ENCODE measurements at regions not wholly inside any gene's neighbourhood (a gene's known extent, or its start where the extent isn't known, plus 50 kb on each side); places are given as distances from the start of the nearest gene placed in this dataset.
A peak's percentile ranks its signal among the peaks of the same experiment; 100 is the strongest.

- DNase-seq (no peak), ATAC-seq (ENCODE audit: low read depth in 2 of 2) (no peak)
- no peaks in the 10 kb centered on the region for H3K4me1 ChIP-seq (ENCODE audit: control insufficient read depth, insufficient read depth, low read length, poor library complexity, severe bottlenecking)
- H3K36me3 ChIP-seq (ENCODE audit: control insufficient read depth, insufficient read depth, low read length): no peaks in the 10 kb centered on the region
- H3K4me3 Mint-ChIP-seq: no peak overlapping the region
- H3K9me3 ChIP-seq (ENCODE audit: control insufficient read depth in 2 of 2, low read length in 2 of 2): no peaks in the 10 kb centered on the region
- H3K9me3 Mint-ChIP-seq: peaks cover 2 to 8% (median 3%) of the 10 kb centered on the region in 7 donors
- peaks cover 4 to 12% (median 10%) of the 10 kb centered on the region in 4 donors for H3K4me1 Mint-ChIP-seq
- H3K4me3 ChIP-seq (ENCODE audit: low read depth, low read length): no peak overlapping the region
- H3K27ac ChIP-seq (ENCODE audit: insufficient read depth, low read length, poor library complexity, severe bottlenecking): no peak overlapping the region
- H3K27me3 Mint-ChIP-seq: no peaks in the 10 kb centered on the region
- no peaks in the 10 kb centered on the region for H3K27me3 ChIP-seq (ENCODE audit: control insufficient read depth, insufficient read depth, low read length)
- H3K36me3 Mint-ChIP-seq: no peaks in the 10 kb centered on the region
- no peak overlapping the region for H3K27ac Mint-ChIP-seq
Measured at GRCh38 chr3:106215047-106215446, 346.2 kb upstream of the CBLB start.

GRCh38 chr3:106217745-106218144 is 348.9 kb upstream of the CBLB start:
- no peak for ATAC-seq (ENCODE audit: low read depth in 2 of 2)
- H3K36me3 Mint-ChIP-seq: no peaks in the 10 kb centered on the region
- peaks cover 2 to 8% (median 5%) of the 10 kb centered on the region in 4 donors for H3K4me1 Mint-ChIP-seq

GRCh38 chr3:106227068-106227467 is 358.3 kb upstream of the CBLB start:
- Histone ChIP-seq H3K9me3 (ENCODE audit: control insufficient read depth in 2 of 2, low read length in 2 of 2) (no peaks in the 10 kb centered on the region), H3K27ac (ENCODE audit: insufficient read depth, low read length, poor library complexity, severe bottlenecking) (no peak overlapping the region), H3K27me3 (ENCODE audit: control insufficient read depth, insufficient read depth, low read length) (no peaks in the 10 kb centered on the region), H3K4me3 (ENCODE audit: low read depth, low read length) (no peak overlapping the region), H3K36me3 (ENCODE audit: control insufficient read depth, insufficient read depth, low read length) (no peaks in the 10 kb centered on the region), H3K4me1 (ENCODE audit: control insufficient read depth, insufficient read depth, low read length, poor library complexity, severe bottlenecking) (peaks cover 3% of the 10 kb centered on the region)
- H3K27ac Mint-ChIP-seq: peak overlapping the region in 1 of 3 donors; percentile 40
- H3K36me3 Mint-ChIP-seq: peaks cover 4% of the 10 kb centered on the region
- DNase-seq (no peak), ATAC-seq (ENCODE audit: low read depth in 2 of 2) (no peak)
- H3K9me3 Mint-ChIP-seq: peaks cover 0 to 14% (median 8%) of the 10 kb centered on the region in 7 donors
- peaks cover 11 to 26% (median 18%) of the 10 kb centered on the region in 4 donors for H3K4me1 Mint-ChIP-seq
- no peak overlapping the region for H3K4me3 Mint-ChIP-seq
- H3K27me3 Mint-ChIP-seq: no peaks in the 10 kb centered on the region

More at GRCh38 chr3:106217745-106218144, 348.9 kb upstream of the CBLB start:
- no peak overlapping the region for H3K4me3 Mint-ChIP-seq
- peaks cover 2 to 26% (median 17%) of the 10 kb centered on the region in 7 donors for H3K9me3 Mint-ChIP-seq
- no peak for DNase-seq
- Histone ChIP-seq H3K9me3 (ENCODE audit: control insufficient read depth in 2 of 2, low read length in 2 of 2) (no peaks in the 10 kb centered on the region), H3K27me3 (ENCODE audit: control insufficient read depth, insufficient read depth, low read length) (no peaks in the 10 kb centered on the region), H3K27ac (ENCODE audit: insufficient read depth, low read length, poor library complexity, severe bottlenecking) (no peak overlapping the region), H3K4me1 (ENCODE audit: control insufficient read depth, insufficient read depth, low read length, poor library complexity, severe bottlenecking) (no peaks in the 10 kb centered on the region), H3K36me3 (ENCODE audit: control insufficient read depth, insufficient read depth, low read length) (no peaks in the 10 kb centered on the region), H3K4me3 (ENCODE audit: low read depth, low read length) (no peak overlapping the region)
- H3K27ac Mint-ChIP-seq: no peak overlapping the region
- H3K27me3 Mint-ChIP-seq: no peaks in the 10 kb centered on the region

GRCh38 chr3:106228271-106228670 is 359.5 kb upstream of the CBLB start:
- H3K4me3 Mint-ChIP-seq: no peak overlapping the region
- no peak overlapping the region for H3K27ac ChIP-seq (ENCODE audit: insufficient read depth, low read length, poor library complexity, severe bottlenecking)
- H3K36me3 Mint-ChIP-seq: no peaks in the 10 kb centered on the region

GRCh38 chr3:106229495-106230278 is 360.9 kb upstream of the CBLB start:
- ATAC-seq (ENCODE audit: low read depth in 2 of 2): no peak
- Mint-ChIP-seq H3K4me3 (no peak overlapping the region), H3K27ac (no peak overlapping the region)

More at GRCh38 chr3:106228271-106228670, 359.5 kb upstream of the CBLB start:
- H3K27ac Mint-ChIP-seq: no peak overlapping the region
- H3K9me3 Mint-ChIP-seq: peaks cover 0 to 10% (median 0%) of the 10 kb centered on the region in 7 donors
- Histone ChIP-seq H3K27me3 (ENCODE audit: control insufficient read depth, insufficient read depth, low read length) (no peaks in the 10 kb centered on the region), H3K36me3 (ENCODE audit: control insufficient read depth, insufficient read depth, low read length) (no peaks in the 10 kb centered on the region), H3K4me1 (ENCODE audit: control insufficient read depth, insufficient read depth, low read length, poor library complexity, severe bottlenecking) (peaks cover 3% of the 10 kb centered on the region), H3K4me3 (ENCODE audit: low read depth, low read length) (no peak overlapping the region), H3K9me3 (ENCODE audit: control insufficient read depth in 2 of 2, low read length in 2 of 2) (no peaks in the 10 kb centered on the region)
- H3K4me1 Mint-ChIP-seq: peaks cover 14 to 29% (median 23%) of the 10 kb centered on the region in 4 donors
- DNase-seq: peak in 1 of 3 donors; percentile 59
- H3K27me3 Mint-ChIP-seq: no peaks in the 10 kb centered on the region
- ATAC-seq (ENCODE audit: low read depth in 2 of 2): no peak

GRCh38 chr3:106231086-106231485 is 362.3 kb upstream of the CBLB start:
- peak in 1 of 3 donors; percentile 70 for DNase-seq
- Histone ChIP-seq H3K4me1 (ENCODE audit: control insufficient read depth, insufficient read depth, low read length, poor library complexity, severe bottlenecking) (peaks cover 3% of the 10 kb centered on the region), H3K4me3 (ENCODE audit: low read depth, low read length) (no peak overlapping the region), H3K27ac (ENCODE audit: insufficient read depth, low read length, poor library complexity, severe bottlenecking) (no peak overlapping the region), H3K36me3 (ENCODE audit: control insufficient read depth, insufficient read depth, low read length) (no peaks in the 10 kb centered on the region), H3K9me3 (ENCODE audit: control insufficient read depth in 2 of 2, low read length in 2 of 2) (no peaks in the 10 kb centered on the region), H3K27me3 (ENCODE audit: control insufficient read depth, insufficient read depth, low read length) (no peaks in the 10 kb centered on the region)
- H3K27ac Mint-ChIP-seq: peak overlapping the region in 1 of 3 donors; percentile 57
- H3K9me3 Mint-ChIP-seq: peaks cover 0 to 8% (median 5%) of the 10 kb centered on the region in 7 donors
- ATAC-seq (ENCODE audit: low read depth in 2 of 2): no peak
- peak overlapping the region in 1 of 4 donors; percentile 11 for H3K4me3 Mint-ChIP-seq
- H3K27me3 Mint-ChIP-seq: no peaks in the 10 kb centered on the region
- H3K36me3 Mint-ChIP-seq: no peaks in the 10 kb centered on the region
- peaks cover 14 to 31% (median 23%) of the 10 kb centered on the region in 4 donors for H3K4me1 Mint-ChIP-seq

More at GRCh38 chr3:106229495-106230278, 360.9 kb upstream of the CBLB start:
- Histone ChIP-seq H3K27ac (ENCODE audit: insufficient read depth, low read length, poor library complexity, severe bottlenecking) (no peak overlapping the region), H3K9me3 (ENCODE audit: control insufficient read depth in 2 of 2, low read length in 2 of 2) (no peaks in the 10 kb centered on the region), H3K36me3 (ENCODE audit: control insufficient read depth, insufficient read depth, low read length) (no peaks in the 10 kb centered on the region), H3K27me3 (ENCODE audit: control insufficient read depth, insufficient read depth, low read length) (no peaks in the 10 kb centered on the region), H3K4me3 (ENCODE audit: low read depth, low read length) (no peak overlapping the region), H3K4me1 (ENCODE audit: control insufficient read depth, insufficient read depth, low read length, poor library complexity, severe bottlenecking) (peaks cover 3% of the 10 kb centered on the region)
- Mint-ChIP-seq H3K9me3 (peaks cover 0 to 10% (median 3%) of the 10 kb centered on the region in 7 donors), H3K4me1 (peaks cover 17 to 31% (median 24%) of the 10 kb centered on the region in 4 donors), H3K27me3 (no peaks in the 10 kb centered on the region), H3K36me3 (no peaks in the 10 kb centered on the region)
- no peak for DNase-seq

- no peaks in the 10 kb centered on the region for H3K36me3 Mint-ChIP-seq
- Histone ChIP-seq H3K4me3 (ENCODE audit: low read depth, low read length) (no peak overlapping the region), H3K4me1 (ENCODE audit: control insufficient read depth, insufficient read depth, low read length, poor library complexity, severe bottlenecking) (peaks cover 3% of the 10 kb centered on the region), H3K36me3 (ENCODE audit: control insufficient read depth, insufficient read depth, low read length) (no peaks in the 10 kb centered on the region), H3K27ac (ENCODE audit: insufficient read depth, low read length, poor library complexity, severe bottlenecking) (no peak overlapping the region), H3K9me3 (ENCODE audit: control insufficient read depth in 2 of 2, low read length in 2 of 2) (no peaks in the 10 kb centered on the region), H3K27me3 (ENCODE audit: control insufficient read depth, insufficient read depth, low read length) (no peaks in the 10 kb centered on the region)
- ATAC-seq (ENCODE audit: low read depth in 2 of 2): no peak
- H3K4me1 Mint-ChIP-seq: peaks cover 14 to 31% (median 23%) of the 10 kb centered on the region in 4 donors
- H3K27me3 Mint-ChIP-seq: no peaks in the 10 kb centered on the region
- no peak overlapping the region for H3K27ac Mint-ChIP-seq
- peaks cover 0 to 13% (median 3%) of the 10 kb centered on the region in 7 donors for H3K9me3 Mint-ChIP-seq
- no peak overlapping the region for H3K4me3 Mint-ChIP-seq
- DNase-seq: no peak
Measured at GRCh38 chr3:106232956-106233355, 364.1 kb upstream of the CBLB start.
